Coronary artery (tissue), 2 donors: ENCODE measurements at regions not wholly inside any gene's neighbourhood (a gene's known extent, or its start where the extent isn't known, plus 50 kb on each side); places are given as distances from the start of the nearest gene placed in this dataset.
A peak's percentile ranks its signal among the peaks of the same experiment; 100 is the strongest.

ENCODE experiments used
- DNase-seq: peaks from one replicate; pipeline ENCODE4 v3.0.0-alpha.2; 2017; ENCODE audit warnings: low spot score
- H3K27ac ChIP-seq, 2 donors: fragments of 200-600 bp; sonication (generic); one replicate each; pipeline ENCODE4 v1.5.1; 2016 to 2019
- H3K4me3 ChIP-seq: fragments of 200-600 bp; sonication (generic); 2 replicates; pipeline ENCODE4 v1.5.1; 2016; ENCODE audit warnings: mild to moderate bottlenecking, moderate library complexity
- TF ChIP-seq, protein P1 (sequence below): fragments of 200-600 bp; sonication (generic); IDR thresholded peaks from one replicate; pipeline ENCODE4 v1.5.1; 2019; ENCODE audit warnings: antibody characterized with exemption

DNA sequence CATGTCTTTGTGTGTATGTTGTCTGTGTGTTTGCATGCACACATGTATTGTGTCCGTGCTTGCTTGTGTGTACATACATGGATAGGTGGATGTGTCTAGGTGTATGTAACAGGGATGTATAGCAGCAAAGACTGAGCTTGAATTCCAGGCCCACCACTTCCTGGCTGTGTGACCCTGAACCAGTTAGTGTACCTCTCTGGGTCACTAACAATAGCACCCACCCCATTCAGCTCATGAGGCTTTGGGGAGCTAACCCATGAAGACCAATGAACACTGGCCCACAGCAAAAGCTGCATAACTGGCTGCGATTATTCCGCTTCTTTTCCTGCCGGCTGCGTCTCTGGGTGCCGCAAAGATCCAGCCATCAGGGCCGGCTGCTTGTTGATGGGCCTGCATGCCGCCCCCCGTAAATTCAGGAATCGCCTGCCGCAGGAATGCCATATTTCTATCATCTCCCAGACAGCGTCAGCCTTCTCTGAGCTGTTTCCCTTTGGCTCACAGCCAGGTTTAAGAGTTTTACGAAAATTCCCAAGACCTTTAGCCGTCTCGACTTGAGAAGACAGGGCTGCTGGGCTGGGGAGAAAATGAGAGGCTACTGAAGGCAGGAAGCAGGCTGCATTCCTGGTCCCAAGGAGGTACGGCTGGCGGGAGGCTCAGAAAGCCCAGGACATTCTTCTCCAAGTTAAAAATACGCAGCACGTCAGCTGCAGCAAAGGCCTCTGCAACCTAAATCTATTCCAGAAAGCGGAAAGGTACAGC, 224.6 kb downstream of the MN1 start:
- TF ChIP-seq, protein P1, sequence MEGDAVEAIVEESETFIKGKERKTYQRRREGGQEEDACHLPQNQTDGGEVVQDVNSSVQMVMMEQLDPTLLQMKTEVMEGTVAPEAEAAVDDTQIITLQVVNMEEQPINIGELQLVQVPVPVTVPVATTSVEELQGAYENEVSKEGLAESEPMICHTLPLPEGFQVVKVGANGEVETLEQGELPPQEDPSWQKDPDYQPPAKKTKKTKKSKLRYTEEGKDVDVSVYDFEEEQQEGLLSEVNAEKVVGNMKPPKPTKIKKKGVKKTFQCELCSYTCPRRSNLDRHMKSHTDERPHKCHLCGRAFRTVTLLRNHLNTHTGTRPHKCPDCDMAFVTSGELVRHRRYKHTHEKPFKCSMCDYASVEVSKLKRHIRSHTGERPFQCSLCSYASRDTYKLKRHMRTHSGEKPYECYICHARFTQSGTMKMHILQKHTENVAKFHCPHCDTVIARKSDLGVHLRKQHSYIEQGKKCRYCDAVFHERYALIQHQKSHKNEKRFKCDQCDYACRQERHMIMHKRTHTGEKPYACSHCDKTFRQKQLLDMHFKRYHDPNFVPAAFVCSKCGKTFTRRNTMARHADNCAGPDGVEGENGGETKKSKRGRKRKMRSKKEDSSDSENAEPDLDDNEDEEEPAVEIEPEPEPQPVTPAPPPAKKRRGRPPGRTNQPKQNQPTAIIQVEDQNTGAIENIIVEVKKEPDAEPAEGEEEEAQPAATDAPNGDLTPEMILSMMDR, result no peak
- DNase-seq, result no peak
- Histone ChIP-seq H3K27ac (peak overlapping the region in 1 of 2 donors; percentile 12), H3K4me3 (peak overlapping the region; percentile 1)

DNA sequence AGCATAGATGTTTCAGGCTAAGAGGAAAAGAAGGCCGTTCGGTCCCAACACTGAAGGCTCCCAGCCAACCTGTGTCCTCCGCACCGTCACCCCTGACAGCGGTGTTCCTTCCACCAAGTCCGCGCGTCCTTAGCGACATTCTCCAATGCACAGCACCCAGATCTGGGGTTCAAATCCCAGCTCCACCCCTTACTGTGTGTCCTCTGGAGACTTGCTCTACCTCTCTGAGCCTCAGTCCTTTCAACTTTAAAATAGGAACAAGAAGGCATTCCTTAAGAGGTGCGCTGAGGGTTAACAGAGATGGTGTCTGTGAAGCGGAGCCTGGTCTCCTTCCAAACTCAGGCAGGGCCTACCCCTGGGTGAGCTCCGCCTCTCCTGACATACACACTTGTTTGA, 224.0 kb downstream of the MN1 start:
- H3K27ac ChIP-seq, result peak overlapping the region in 1 of 2 donors; percentile 12
- no peak overlapping the region for H3K4me3 ChIP-seq
- TF ChIP-seq, protein P1, result no peak
- DNase-seq, result no peak

DNA sequence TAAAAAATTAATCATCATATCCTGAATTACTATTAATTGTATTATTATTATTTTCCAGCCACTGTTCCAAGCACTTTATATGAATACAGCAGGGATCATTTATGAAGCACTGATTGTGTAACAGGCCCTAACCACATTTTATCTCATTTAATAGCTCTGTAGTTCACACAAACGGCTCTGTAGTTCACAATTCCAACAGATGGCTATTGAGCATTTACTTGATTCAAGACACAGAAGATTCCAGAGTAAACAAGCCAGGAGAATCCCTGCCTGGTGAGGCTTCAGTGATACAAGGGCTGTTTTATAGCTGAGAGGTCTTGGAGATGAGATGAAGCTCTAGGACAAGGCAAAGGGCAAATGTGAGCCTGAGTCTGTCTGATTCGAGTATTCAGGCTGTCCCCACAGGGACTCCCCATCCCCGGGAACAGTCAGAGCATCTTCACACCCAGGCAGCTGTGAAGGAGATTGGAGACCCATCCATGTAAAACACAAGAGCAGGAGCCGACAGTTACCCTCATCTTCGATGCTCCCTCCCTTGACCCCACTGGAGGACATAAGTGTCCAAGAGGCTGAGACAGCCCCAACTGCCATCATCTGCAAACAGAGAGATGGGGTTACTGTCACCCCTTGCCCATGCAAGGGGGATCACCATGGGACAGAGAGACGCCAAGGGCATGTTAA, 222.5 kb downstream of the MN1 start:
- Histone ChIP-seq H3K27ac (no peak overlapping the region), H3K4me3 (no peak overlapping the region)
- DNase-seq, result no peak
- TF ChIP-seq, protein P1, result no peak

DNA sequence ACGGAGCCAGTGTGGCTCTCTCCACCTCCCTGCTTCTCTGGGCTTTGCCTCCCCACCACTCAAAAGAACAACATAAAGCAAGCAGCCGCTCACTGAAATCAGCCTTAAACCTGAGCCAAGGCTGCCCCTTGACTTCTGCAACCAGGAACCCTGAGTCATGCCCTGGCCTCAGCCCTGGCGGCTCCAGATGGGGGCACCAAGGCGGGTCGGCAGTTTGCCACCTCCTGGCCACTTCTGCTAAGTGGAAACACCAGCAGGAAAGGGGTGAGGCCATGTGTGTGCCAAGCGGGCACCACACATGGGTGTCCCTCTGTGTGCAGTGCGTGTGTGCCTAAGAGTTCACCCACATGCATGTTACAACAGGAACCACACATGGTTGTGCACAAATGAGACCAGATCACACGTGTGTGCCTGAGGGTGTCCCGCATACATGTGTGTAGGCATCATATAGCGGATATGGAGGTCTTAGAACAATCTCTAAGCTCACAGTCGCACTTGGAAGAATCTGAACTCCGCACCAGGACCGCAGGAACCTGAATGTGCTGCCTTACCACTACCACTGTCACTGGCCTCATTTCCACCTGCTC, 221.2 kb downstream of the MN1 start:
- DNase-seq, result no peak
- TF ChIP-seq, protein P1, result no peak
- H3K27ac ChIP-seq, result no peak overlapping the region

DNA sequence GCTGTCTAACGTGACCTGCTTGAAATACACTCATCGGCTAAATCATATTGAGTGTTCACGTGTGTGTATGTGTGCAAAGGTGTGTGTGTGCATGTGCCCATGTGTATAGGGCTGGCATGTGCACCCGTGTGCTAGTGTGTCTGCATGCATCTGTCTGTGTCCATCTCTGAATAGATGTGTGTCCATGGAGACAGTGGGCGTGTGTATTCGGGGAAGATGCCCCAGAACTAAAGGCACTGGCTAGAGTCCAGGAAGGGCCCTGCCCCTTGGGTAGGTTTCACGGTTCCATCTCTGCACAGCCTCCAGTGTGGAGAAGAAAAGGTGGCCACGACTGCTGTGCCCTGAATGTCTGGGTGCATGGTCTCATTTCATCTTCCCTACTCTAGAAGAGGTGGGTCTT, 220.3 kb downstream of the MN1 start:
- DNase-seq, result no peak
- TF ChIP-seq, protein P1, result no peak
- Histone ChIP-seq H3K4me3 (no peak overlapping the region), H3K27ac (no peak overlapping the region)

More for the DNA sequence above, 221.2 kb downstream of the MN1 start:
- H3K4me3 ChIP-seq, result no peak overlapping the region

DNA sequence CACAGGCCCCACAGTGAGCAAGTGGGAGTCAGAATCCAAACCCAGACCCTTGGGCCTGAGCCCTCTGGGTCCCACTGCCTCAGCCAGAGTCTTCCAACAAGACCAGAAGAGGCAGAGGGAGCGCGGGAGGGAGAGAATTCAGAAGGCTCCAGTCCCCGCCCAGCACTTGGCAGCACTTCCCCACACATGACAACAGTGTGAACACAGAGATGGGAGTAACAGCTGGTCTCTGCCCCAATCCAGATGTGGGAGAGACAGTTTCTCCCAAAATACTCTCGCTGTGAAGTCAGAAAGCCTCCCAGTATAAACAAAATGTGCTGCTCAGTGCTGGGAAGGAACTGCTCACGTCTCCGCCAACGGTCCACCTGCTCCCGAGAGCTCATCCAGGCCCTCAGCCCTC, 219.9 kb downstream of the MN1 start:
- TF ChIP-seq, protein P1, result no peak
- Histone ChIP-seq H3K4me3 (no peak overlapping the region), H3K27ac (no peak overlapping the region)
- DNase-seq, result peak; percentile 80
